ENCODE measurements at regions not wholly inside any gene's neighbourhood (a gene's known extent, or its start where the extent isn't known, plus 50 kb on each side); places are given as distances from the start of the nearest gene placed in this dataset.
"Not testable (repeated sequence)": the region's sequence is repeated elsewhere in the genome, so short reads cannot be mapped to it uniquely, and the experiment has no call there.

GRCh38 chr7:63092951-63093350, 905.7 kb upstream of the ZNF722 start:
- ChIA-PET CTCF (no interaction called here), POLR2A (no interaction called here)
- Mint-ChIP-seq H3K9me3 (peaks cover 30% of the 10 kb centered on the region), H3K27ac (no peak overlapping the region), H3K4me3 (no peak overlapping the region), H3K4me1 (no peaks in the 10 kb centered on the region), H3K27me3 (no peaks in the 10 kb centered on the region), H3K36me3 (ENCODE audit: low read depth) (no peaks in the 10 kb centered on the region)
- DNase-seq = no peak

- H3K27ac Mint-ChIP-seq = no peak overlapping the region
- no peaks in the 10 kb centered on the region for H3K27me3 Mint-ChIP-seq
- no peaks in the 10 kb centered on the region for H3K4me1 Mint-ChIP-seq
- POLR2A ChIA-PET = no interaction called here
- peaks cover 26% of the 10 kb centered on the region for H3K9me3 Mint-ChIP-seq
- H3K36me3 Mint-ChIP-seq (ENCODE audit: low read depth) = no peaks in the 10 kb centered on the region
- no peak for DNase-seq
- no peak overlapping the region for H3K4me3 Mint-ChIP-seq
- CTCF ChIA-PET = no interaction called here
Observed at GRCh38 chr7:63093481-63093880, 905.2 kb upstream of the ZNF722 start.

- ChIA-PET CTCF (no interaction called here), POLR2A (no interaction called here)
- no peaks in the 10 kb centered on the region for H3K4me1 Mint-ChIP-seq
- H3K27ac Mint-ChIP-seq = no peak overlapping the region
- peaks cover 17% of the 10 kb centered on the region for H3K9me3 Mint-ChIP-seq
- H3K4me3 Mint-ChIP-seq = no peak overlapping the region
- no peaks in the 10 kb centered on the region for H3K36me3 Mint-ChIP-seq (ENCODE audit: low read depth)
- H3K27me3 Mint-ChIP-seq = no peaks in the 10 kb centered on the region
- no peak for DNase-seq
Observed at GRCh38 chr7:63096141-63096540, 902.5 kb upstream of the ZNF722 start.

GRCh38 chr7:63104666-63105065, 894.0 kb upstream of the ZNF722 start:
- Mint-ChIP-seq H3K36me3 (ENCODE audit: low read depth) (peaks cover 3% of the 10 kb centered on the region), H3K4me3 (no peak overlapping the region), H3K4me1 (no peaks in the 10 kb centered on the region), H3K27ac (no peak overlapping the region), H3K27me3 (no peaks in the 10 kb centered on the region), H3K9me3 (peaks cover 45% of the 10 kb centered on the region)
- ChIA-PET POLR2A (no interaction called here), CTCF (no interaction called here)
- no peak for DNase-seq

GRCh38 chr7:63105978-63106377, 892.7 kb upstream of the ZNF722 start:
- no peaks in the 10 kb centered on the region for H3K4me1 Mint-ChIP-seq
- H3K27me3 Mint-ChIP-seq = no peaks in the 10 kb centered on the region
- peaks cover 3% of the 10 kb centered on the region for H3K36me3 Mint-ChIP-seq (ENCODE audit: low read depth)
- no peak for DNase-seq
- CTCF ChIA-PET = no interaction called here
- POLR2A ChIA-PET = no interaction called here
- H3K4me3 Mint-ChIP-seq = no peak overlapping the region
- peaks cover 38% of the 10 kb centered on the region for H3K9me3 Mint-ChIP-seq
- no peak overlapping the region for H3K27ac Mint-ChIP-seq

- H3K27ac Mint-ChIP-seq = no peak overlapping the region
- no peaks in the 10 kb centered on the region for H3K4me1 Mint-ChIP-seq
- CTCF ChIA-PET = no interaction called here
- no peaks in the 10 kb centered on the region for H3K27me3 Mint-ChIP-seq
- no peak overlapping the region for H3K4me3 Mint-ChIP-seq
- peaks cover 3% of the 10 kb centered on the region for H3K36me3 Mint-ChIP-seq (ENCODE audit: low read depth)
- H3K9me3 Mint-ChIP-seq = peaks cover 35% of the 10 kb centered on the region
- POLR2A ChIA-PET = no interaction called here
- no peak for DNase-seq
Observed at GRCh38 chr7:63106506-63107388, 891.9 kb upstream of the ZNF722 start.

GRCh38 chr7:63111511-63111910, 887.1 kb upstream of the ZNF722 start:
- H3K4me1 Mint-ChIP-seq; DNase-seq; H3K27me3 Mint-ChIP-seq; H3K4me3 Mint-ChIP-seq; H3K36me3 Mint-ChIP-seq (ENCODE audit: low read depth); H3K27ac Mint-ChIP-seq; POLR2A ChIA-PET: not testable (repeated sequence)
- CTCF ChIA-PET = interaction anchor here (0.6 kb wide), 1 partner anchor 13 kb away, joined by 3 read pairs; no protein-coding TSS in a partner anchor
- peaks cover 19% of the 10 kb centered on the region for H3K9me3 Mint-ChIP-seq

GRCh38 chr7:63112764-63113712, 885.6 kb upstream of the ZNF722 start:
- CTCF ChIA-PET = no interaction called here
- no peak overlapping the region for H3K4me3 Mint-ChIP-seq
- no peak for DNase-seq
- POLR2A ChIA-PET = no interaction called here
- no peak overlapping the region for H3K27ac Mint-ChIP-seq
- H3K4me1 Mint-ChIP-seq = no peaks in the 10 kb centered on the region
- H3K27me3 Mint-ChIP-seq = no peaks in the 10 kb centered on the region
- no peaks in the 10 kb centered on the region for H3K36me3 Mint-ChIP-seq (ENCODE audit: low read depth)
- H3K9me3 Mint-ChIP-seq = peaks cover 17% of the 10 kb centered on the region

- H3K36me3 Mint-ChIP-seq (ENCODE audit: low read depth) = no peaks in the 10 kb centered on the region
Observed at GRCh38 chr7:63113713-63114285, 884.9 kb upstream of the ZNF722 start.

GRCh38 chr7:63114371-63114985, 884.2 kb upstream of the ZNF722 start:
- no peak for DNase-seq
- H3K4me3 Mint-ChIP-seq = no peak overlapping the region
- peaks cover 16% of the 10 kb centered on the region for H3K9me3 Mint-ChIP-seq
- POLR2A ChIA-PET = no interaction called here
- CTCF ChIA-PET = no interaction called here
- no peaks in the 10 kb centered on the region for H3K27me3 Mint-ChIP-seq
- no peak overlapping the region for H3K27ac Mint-ChIP-seq
- H3K36me3 Mint-ChIP-seq (ENCODE audit: low read depth) = no peaks in the 10 kb centered on the region
- H3K4me1 Mint-ChIP-seq = no peaks in the 10 kb centered on the region

More at GRCh38 chr7:63113713-63114285, 884.9 kb upstream of the ZNF722 start:
- no peak for DNase-seq
- H3K9me3 Mint-ChIP-seq = peaks cover 16% of the 10 kb centered on the region
- ChIA-PET CTCF (no interaction called here), POLR2A (no interaction called here)
- no peaks in the 10 kb centered on the region for H3K27me3 Mint-ChIP-seq
- H3K4me3 Mint-ChIP-seq = no peak overlapping the region
- H3K4me1 Mint-ChIP-seq = no peaks in the 10 kb centered on the region
- H3K27ac Mint-ChIP-seq = no peak overlapping the region

All from activated CD4-positive, alpha-beta memory T cell treated with anti-CD3 and anti-CD28 coated beads, Interleukin-2, amount 10 ng/mL, durations not matched to agents 7 days and 5 days (primary cell).